ENCODE measurements at regions not wholly inside any gene's neighbourhood (a gene's known extent, or its start where the extent isn't known, plus 50 kb on each side); places are given as distances from the start of the nearest gene placed in this dataset.

DNA sequence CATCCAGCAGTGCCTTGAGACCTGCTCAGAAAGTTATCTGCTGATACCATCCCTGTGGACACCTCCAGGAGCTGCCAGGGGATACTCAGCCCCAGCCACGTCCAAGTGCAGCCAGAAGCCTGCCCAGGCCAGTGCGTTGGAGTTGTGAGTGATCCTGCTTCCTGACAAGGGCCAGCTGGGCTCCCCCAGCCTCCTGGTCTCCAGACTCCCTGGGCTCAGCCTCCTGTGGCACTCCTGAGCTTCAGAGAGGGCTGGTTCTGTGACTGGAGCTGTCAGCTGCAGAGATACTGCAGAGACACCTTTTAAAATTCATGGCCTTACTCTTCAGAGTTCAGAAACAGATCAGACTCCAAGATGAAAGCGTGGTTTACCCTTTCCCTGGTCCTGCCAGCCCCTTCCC is 515.9 kb downstream of the CD83 start:
- no peak for TF ChIP-seq CSDC2 (CRISPR knock-in tag; IDR thresholded peaks at IDR 0.05)
- TF ChIP-seq ZC3H10 (CRISPR knock-in tag; IDR thresholded peaks at IDR 0.05), result no peak
- TF ChIP-seq ZNF70 (CRISPR knock-in tag; IDR thresholded peaks at IDR 0.05), result no peak
- no peak for TF ChIP-seq TCF4 (CRISPR knock-in tag; IDR thresholded peaks at IDR 0.05; ENCODE audit: borderline replicate concordance)
- no peak for TF ChIP-seq ARNTL (CRISPR knock-in tag; IDR thresholded peaks at IDR 0.05; ENCODE audit: borderline replicate concordance, low read depth)
- TF ChIP-seq TOX (CRISPR knock-in tag; IDR thresholded peaks at IDR 0.05; ENCODE audit: borderline replicate concordance), result no peak
- TF ChIP-seq ISL1 (CRISPR knock-in tag; IDR thresholded peaks at IDR 0.05), result no peak
- no peak for ATAC-seq

DNA sequence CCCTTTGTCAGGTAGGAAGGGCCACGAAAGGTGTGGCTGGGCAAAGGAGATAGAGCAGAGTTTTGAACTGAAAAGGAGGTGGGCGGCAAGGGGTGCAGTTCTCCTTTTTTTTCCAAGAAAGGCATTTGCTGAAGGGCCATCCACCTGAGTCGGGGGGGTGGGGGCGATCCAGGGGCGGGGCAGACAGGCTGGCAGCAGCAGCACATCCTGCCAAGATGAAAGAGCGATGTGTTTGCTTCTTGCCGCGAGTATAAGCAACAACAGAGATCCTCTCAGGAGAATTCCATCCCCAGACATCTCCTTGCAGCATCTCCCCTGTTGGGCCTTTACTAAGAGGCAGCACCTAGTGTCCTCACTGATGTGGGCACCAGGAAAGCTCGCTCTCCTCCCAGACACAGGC is 516.5 kb downstream of the CD83 start:
- ATAC-seq, result no peak
- TF ChIP-seq CSDC2 (CRISPR knock-in tag; IDR thresholded peaks at IDR 0.05) (no peak), ZNF565 (CRISPR knock-in tag; conservative IDR thresholded peaks at IDR 0.05; ENCODE audit: low read depth) (no peak), TOX (CRISPR knock-in tag; IDR thresholded peaks at IDR 0.05; ENCODE audit: borderline replicate concordance) (no peak), ZFP30 (CRISPR knock-in tag; IDR thresholded peaks at IDR 0.05) (no peak), ZC3H10 (CRISPR knock-in tag; IDR thresholded peaks at IDR 0.05) (no peak)

DNA sequence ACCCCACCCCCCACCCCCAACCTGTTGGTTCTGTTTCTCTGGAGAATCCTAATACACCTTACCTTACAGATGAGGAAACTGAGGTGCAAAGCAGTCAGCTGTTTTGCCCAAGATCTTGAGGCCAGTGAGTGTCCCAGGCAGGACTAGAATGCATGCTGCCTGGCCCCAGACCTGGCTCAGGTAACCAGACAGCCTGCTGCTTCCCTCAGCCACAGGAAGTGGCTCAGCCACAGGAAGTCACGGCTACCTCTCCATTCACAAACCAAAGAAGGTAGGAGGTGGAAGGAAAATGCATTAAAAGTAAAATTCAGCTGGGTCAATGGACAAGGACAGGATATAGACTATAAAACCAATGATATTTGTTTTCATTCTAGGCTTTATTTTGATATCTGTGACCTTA is 517.6 kb downstream of the CD83 start:
- TF ChIP-seq, protein P1, sequence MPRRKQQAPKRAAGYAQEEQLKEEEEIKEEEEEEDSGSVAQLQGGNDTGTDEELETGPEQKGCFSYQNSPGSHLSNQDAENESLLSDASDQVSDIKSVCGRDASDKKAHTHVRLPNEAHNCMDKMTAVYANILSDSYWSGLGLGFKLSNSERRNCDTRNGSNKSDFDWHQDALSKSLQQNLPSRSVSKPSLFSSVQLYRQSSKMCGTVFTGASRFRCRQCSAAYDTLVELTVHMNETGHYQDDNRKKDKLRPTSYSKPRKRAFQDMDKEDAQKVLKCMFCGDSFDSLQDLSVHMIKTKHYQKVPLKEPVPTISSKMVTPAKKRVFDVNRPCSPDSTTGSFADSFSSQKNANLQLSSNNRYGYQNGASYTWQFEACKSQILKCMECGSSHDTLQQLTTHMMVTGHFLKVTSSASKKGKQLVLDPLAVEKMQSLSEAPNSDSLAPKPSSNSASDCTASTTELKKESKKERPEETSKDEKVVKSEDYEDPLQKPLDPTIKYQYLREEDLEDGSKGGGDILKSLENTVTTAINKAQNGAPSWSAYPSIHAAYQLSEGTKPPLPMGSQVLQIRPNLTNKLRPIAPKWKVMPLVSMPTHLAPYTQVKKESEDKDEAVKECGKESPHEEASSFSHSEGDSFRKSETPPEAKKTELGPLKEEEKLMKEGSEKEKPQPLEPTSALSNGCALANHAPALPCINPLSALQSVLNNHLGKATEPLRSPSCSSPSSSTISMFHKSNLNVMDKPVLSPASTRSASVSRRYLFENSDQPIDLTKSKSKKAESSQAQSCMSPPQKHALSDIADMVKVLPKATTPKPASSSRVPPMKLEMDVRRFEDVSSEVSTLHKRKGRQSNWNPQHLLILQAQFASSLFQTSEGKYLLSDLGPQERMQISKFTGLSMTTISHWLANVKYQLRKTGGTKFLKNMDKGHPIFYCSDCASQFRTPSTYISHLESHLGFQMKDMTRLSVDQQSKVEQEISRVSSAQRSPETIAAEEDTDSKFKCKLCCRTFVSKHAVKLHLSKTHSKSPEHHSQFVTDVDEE (CRISPR knock-in tag; IDR thresholded peaks at IDR 0.05), result no peak
- no peak for TF ChIP-seq ZNF565 (CRISPR knock-in tag; conservative IDR thresholded peaks at IDR 0.05; ENCODE audit: low read depth)
- TF ChIP-seq, protein P2, sequence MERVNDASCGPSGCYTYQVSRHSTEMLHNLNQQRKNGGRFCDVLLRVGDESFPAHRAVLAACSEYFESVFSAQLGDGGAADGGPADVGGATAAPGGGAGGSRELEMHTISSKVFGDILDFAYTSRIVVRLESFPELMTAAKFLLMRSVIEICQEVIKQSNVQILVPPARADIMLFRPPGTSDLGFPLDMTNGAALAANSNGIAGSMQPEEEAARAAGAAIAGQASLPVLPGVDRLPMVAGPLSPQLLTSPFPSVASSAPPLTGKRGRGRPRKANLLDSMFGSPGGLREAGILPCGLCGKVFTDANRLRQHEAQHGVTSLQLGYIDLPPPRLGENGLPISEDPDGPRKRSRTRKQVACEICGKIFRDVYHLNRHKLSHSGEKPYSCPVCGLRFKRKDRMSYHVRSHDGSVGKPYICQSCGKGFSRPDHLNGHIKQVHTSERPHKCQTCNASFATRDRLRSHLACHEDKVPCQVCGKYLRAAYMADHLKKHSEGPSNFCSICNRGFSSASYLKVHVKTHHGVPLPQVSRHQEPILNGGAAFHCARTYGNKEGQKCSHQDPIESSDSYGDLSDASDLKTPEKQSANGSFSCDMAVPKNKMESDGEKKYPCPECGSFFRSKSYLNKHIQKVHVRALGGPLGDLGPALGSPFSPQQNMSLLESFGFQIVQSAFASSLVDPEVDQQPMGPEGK (CRISPR knock-in tag; IDR thresholded peaks at IDR 0.05; ENCODE audit: borderline replicate concordance), result no peak
- no peak for TF ChIP-seq ZNF70 (CRISPR knock-in tag; IDR thresholded peaks at IDR 0.05)
- no peak for TF ChIP-seq ESRRG (CRISPR knock-in tag; IDR thresholded peaks at IDR 0.05)
- TF ChIP-seq CSDC2 (CRISPR knock-in tag; IDR thresholded peaks at IDR 0.05), result no peak
- ATAC-seq, result no peak

DNA sequence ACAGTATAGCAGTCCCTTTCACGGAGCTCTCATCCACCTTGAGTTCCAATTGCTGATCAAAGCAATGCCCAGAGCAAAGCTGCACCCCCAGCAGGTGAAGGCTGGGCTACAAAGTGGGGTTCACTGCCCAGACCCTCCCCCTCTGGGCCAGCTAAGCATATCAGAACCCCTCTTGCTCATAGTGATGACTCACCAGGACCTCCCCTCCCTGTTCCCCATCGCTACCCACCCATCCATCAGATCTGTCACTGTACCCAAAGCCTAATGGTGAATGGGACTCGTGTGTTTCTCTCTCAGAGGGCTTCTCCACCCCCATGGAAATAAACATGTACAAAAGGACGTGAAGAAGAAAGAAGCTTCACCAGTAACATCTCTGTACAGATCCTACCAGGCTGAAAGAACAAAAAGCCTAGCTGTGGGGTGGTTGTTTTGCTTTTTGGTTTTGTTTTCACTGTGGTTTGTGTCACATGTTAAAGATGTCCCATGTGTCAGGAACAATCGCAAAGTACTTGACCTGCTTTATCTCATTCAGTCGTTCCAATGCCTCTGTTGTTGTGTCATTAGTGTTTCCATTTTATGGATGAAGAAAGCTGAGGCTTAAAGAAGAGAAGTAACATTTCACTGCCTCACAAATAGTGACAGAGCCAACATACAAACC is 518.5 kb downstream of the CD83 start:
- TF ChIP-seq RARB (CRISPR knock-in tag; IDR thresholded peaks at IDR 0.05) (no peak), ZFP30 (CRISPR knock-in tag; IDR thresholded peaks at IDR 0.05) (no peak), SNAI2 (CRISPR knock-in tag; IDR thresholded peaks at IDR 0.05) (no peak)
- TF ChIP-seq, protein P3, sequence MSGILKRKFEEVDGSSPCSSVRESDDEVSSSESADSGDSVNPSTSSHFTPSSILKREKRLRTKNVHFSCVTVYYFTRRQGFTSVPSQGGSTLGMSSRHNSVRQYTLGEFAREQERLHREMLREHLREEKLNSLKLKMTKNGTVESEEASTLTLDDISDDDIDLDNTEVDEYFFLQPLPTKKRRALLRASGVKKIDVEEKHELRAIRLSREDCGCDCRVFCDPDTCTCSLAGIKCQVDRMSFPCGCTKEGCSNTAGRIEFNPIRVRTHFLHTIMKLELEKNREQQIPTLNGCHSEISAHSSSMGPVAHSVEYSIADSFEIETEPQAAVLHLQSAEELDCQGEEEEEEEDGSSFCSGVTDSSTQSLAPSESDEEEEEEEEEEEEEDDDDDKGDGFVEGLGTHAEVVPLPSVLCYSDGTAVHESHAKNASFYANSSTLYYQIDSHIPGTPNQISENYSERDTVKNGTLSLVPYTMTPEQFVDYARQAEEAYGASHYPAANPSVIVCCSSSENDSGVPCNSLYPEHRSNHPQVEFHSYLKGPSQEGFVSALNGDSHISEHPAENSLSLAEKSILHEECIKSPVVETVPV (CRISPR knock-in tag; IDR thresholded peaks at IDR 0.05), result no peak
- ATAC-seq, result no peak

DNA sequence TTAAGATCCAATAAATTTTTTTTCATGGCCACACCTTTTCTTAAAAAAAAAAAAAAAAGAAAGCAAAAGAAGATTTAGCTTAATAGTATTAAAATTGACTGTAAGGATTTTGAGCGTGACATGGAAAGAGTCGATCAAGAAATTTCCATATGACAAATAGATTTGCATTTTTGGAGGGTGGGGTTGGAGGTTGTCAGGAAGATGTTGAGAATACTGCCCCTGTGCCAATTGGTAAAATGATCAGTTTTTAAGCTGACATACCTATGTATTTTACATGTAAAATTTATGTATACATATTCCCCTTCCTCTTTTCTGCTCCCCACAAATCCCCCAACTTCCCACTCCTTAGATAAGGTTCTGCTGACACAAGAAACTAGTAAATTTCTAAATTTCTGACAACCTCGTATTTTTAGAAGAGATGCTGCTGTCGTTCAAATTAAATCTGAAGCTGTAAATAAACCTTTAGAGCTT is 520.9 kb downstream of the CD83 start:
- no peak for ATAC-seq
- TF ChIP-seq ESRRG (CRISPR knock-in tag; IDR thresholded peaks at IDR 0.05) (no peak), ZNF70 (CRISPR knock-in tag; IDR thresholded peaks at IDR 0.05) (no peak), ZFP30 (CRISPR knock-in tag; IDR thresholded peaks at IDR 0.05) (no peak), ZC3H10 (CRISPR knock-in tag; IDR thresholded peaks at IDR 0.05) (no peak), TCF4 (CRISPR knock-in tag; IDR thresholded peaks at IDR 0.05; ENCODE audit: borderline replicate concordance) (no peak), SNAI2 (CRISPR knock-in tag; IDR thresholded peaks at IDR 0.05) (no peak), ZFP3 (CRISPR knock-in tag; IDR thresholded peaks at IDR 0.05) (no peak), OSR1 (CRISPR knock-in tag; IDR thresholded peaks at IDR 0.05) (no peak)
- TF ChIP-seq, protein P4, sequence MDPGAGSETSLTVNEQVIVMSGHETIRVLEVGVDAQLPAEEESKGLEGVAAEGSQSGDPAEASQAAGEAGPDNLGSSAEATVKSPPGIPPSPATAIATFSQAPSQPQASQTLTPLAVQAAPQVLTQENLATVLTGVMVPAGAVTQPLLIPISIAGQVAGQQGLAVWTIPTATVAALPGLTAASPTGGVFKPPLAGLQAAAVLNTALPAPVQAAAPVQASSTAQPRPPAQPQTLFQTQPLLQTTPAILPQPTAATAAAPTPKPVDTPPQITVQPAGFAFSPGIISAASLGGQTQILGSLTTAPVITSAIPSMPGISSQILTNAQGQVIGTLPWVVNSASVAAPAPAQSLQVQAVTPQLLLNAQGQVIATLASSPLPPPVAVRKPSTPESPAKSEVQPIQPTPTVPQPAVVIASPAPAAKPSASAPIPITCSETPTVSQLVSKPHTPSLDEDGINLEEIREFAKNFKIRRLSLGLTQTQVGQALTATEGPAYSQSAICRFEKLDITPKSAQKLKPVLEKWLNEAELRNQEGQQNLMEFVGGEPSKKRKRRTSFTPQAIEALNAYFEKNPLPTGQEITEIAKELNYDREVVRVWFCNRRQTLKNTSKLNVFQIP (CRISPR knock-in tag; IDR thresholded peaks at IDR 0.05; ENCODE audit: borderline replicate concordance, low read depth), result no peak
- TF ChIP-seq, protein P1 (CRISPR knock-in tag; IDR thresholded peaks at IDR 0.05), result no peak
- TF ChIP-seq, protein P5, sequence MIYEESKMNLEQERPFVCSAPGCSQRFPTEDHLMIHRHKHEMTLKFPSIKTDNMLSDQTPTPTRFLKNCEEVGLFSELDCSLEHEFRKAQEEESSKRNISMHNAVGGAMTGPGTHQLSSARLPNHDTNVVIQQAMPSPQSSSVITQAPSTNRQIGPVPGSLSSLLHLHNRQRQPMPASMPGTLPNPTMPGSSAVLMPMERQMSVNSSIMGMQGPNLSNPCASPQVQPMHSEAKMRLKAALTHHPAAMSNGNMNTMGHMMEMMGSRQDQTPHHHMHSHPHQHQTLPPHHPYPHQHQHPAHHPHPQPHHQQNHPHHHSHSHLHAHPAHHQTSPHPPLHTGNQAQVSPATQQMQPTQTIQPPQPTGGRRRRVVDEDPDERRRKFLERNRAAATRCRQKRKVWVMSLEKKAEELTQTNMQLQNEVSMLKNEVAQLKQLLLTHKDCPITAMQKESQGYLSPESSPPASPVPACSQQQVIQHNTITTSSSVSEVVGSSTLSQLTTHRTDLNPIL (CRISPR knock-in tag; IDR thresholded peaks at IDR 0.05; ENCODE audit: low read depth), result no peak
